GM23338 (cell line): ENCODE measurements at regions not wholly inside any gene's neighbourhood (a gene's known extent, or its start where the extent isn't known, plus 50 kb on each side); places are given as distances from the start of the nearest gene placed in this dataset.

Source experiments
- ATAC-seq: fragments of 200-7000 bp; cut with Tn5 transposase; 3 replicates; pipeline ENCODE4 v1.9.1; 2020
- DNase-seq: peaks from one replicate; pipeline ENCODE4 v3.0.0-alpha.2; 2015; ENCODE audit warnings: low spot score
- H2AFZ ChIP-seq: fragments of 200-600 bp; sonication (generic); 2 replicates; pipeline ENCODE4 v1.8.0; 2016; ENCODE audit warnings: antibody characterized with exemption, mild to moderate bottlenecking, moderate library complexity
- H3F3A ChIP-seq: fragments of 200-600 bp; sonication (generic); replicated peaks from 2 replicates; pipeline ENCODE4 v1.8.0; 2017; ENCODE audit warnings: antibody characterized with exemption, mixed run types, low read depth
- H3K27ac ChIP-seq: fragments of 200-600 bp; sonication (generic); 2 replicates; pipeline ENCODE4 v1.6.1; 2016; ENCODE audit warnings: low read depth
- H3K27me3 ChIP-seq: fragments of 200-600 bp; sonication (generic); 2 replicates; pipeline ENCODE4 v1.8.0; 2016; ENCODE audit warnings: mild to moderate bottlenecking, mixed run types, moderate library complexity; ENCODE audit not compliant: insufficient read depth
- H3K36me3 ChIP-seq: fragments of 200-600 bp; sonication (generic); 2 replicates; pipeline ENCODE4 v1.8.0; 2016; ENCODE audit warnings: mild to moderate bottlenecking; ENCODE audit not compliant: insufficient read depth
- H3K4me1 ChIP-seq: fragments of 200-600 bp; sonication (generic); 2 replicates; pipeline ENCODE4 v1.8.0; 2016; ENCODE audit warnings: mild to moderate bottlenecking, moderate library complexity; ENCODE audit not compliant: insufficient read depth
- H3K4me2 ChIP-seq: fragments of 200-600 bp; sonication (generic); 2 replicates; pipeline ENCODE4 v1.7.1; 2017; ENCODE audit warnings: mixed run types
- H3K4me3 ChIP-seq: fragments of 200-600 bp; sonication (generic); 2 replicates; pipeline ENCODE4 v1.6.1; 2016; ENCODE audit warnings: mixed run types
- H3K79me2 ChIP-seq: fragments of 200-600 bp; sonication (generic); replicated peaks from 2 replicates; pipeline ENCODE4 v1.8.0; 2017; ENCODE audit warnings: mild to moderate bottlenecking; ENCODE audit not compliant: insufficient read depth
- H3K9me2 ChIP-seq: fragments of 200-600 bp; sonication (generic); 2 replicates; pipeline ENCODE4 v1.8.0; 2017; ENCODE audit not compliant: insufficient read depth
- H4K20me1 ChIP-seq: fragments of 200-600 bp; sonication (generic); replicated peaks from 2 replicates; pipeline ENCODE4 v1.8.0; 2017; ENCODE audit warnings: mild to moderate bottlenecking; ENCODE audit not compliant: insufficient read depth
- H3K27ac Mint-ChIP-seq: 2 replicates; pipeline ENCODE4 v1.8.0; 2020; ENCODE audit warnings: inconsistent platforms, mild to moderate bottlenecking, moderate library complexity, mixed read lengths
- H3K27me3 Mint-ChIP-seq: 3 replicates; pipeline ENCODE4 v1.8.0; 2022; ENCODE audit warnings: low read depth, mild to moderate bottlenecking, moderate library complexity, mixed read lengths, inconsistent platforms; ENCODE audit not compliant: insufficient read depth, poor library complexity
- H3K36me3 Mint-ChIP-seq: 3 replicates; pipeline ENCODE4 v1.8.0; 2021; ENCODE audit warnings: low read depth, mild to moderate bottlenecking, inconsistent platforms, moderate library complexity, mixed read lengths
- H3K4me1 Mint-ChIP-seq: 3 replicates; pipeline ENCODE4 v1.8.0; 2020; ENCODE audit warnings: mild to moderate bottlenecking, inconsistent platforms, mixed read lengths
- H3K4me3 Mint-ChIP-seq: 3 replicates; pipeline ENCODE4 v1.8.0; 2021; ENCODE audit warnings: moderate library complexity, mild to moderate bottlenecking, inconsistent platforms, mixed read lengths
- H3K9me3 Mint-ChIP-seq: 3 replicates; pipeline ENCODE4 v1.8.0; 2020; ENCODE audit warnings: moderate library complexity, mild to moderate bottlenecking, inconsistent platforms, mixed read lengths
- CREB1 ChIP-seq: fragments of 250-450 bp; sonication (Bioruptor Pico); IDR thresholded peaks from 2 replicates; pipeline ENCODE4 v1.5.0; 2020; ENCODE audit warnings: low read depth, mild to moderate bottlenecking, moderate library complexity
- JUNB ChIP-seq: IDR thresholded peaks from one replicate; pipeline ENCODE4 v1.6.1; 2016; ENCODE audit warnings: antibody characterized with exemption; ENCODE audit not compliant: unreplicated experiment
- NANOG ChIP-seq: IDR thresholded peaks from 2 replicates; pipeline ENCODE4 v1.6.1; 2016; ENCODE audit warnings: antibody characterized with exemption, borderline replicate concordance
- STAT1 ChIP-seq: IDR thresholded peaks from one replicate; pipeline ENCODE4 v1.6.1; 2016; ENCODE audit warnings: antibody characterized with exemption; ENCODE audit not compliant: unreplicated experiment
- TF ChIP-seq, protein P1 (sequence below): fragments of 250-450 bp; sonication (Bioruptor Pico); IDR thresholded peaks from 2 replicates; pipeline ENCODE4 v1.5.0; 2020; ENCODE audit warnings: mild to moderate bottlenecking, moderate library complexity
- TF ChIP-seq, protein P2 (sequence below), 2 experiments: fragments of 200-600 bp in 1 of 2; sonication (generic) in 1 of 2; conservative IDR thresholded peaks; 2 replicates each; pipeline versions ENCODE4 v1.5.1 to v1.6.1; 2016 to 2017; ENCODE audit warnings: antibody characterized with exemption in 2 of 2, low read depth in 2 of 2, mild to moderate bottlenecking in 2 of 2, moderate library complexity in 1 of 2
- TF ChIP-seq, protein P3 (sequence below): IDR thresholded peaks from 2 replicates; pipeline ENCODE4 v1.6.1; 2016; ENCODE audit warnings: antibody characterized with exemption

DNA sequence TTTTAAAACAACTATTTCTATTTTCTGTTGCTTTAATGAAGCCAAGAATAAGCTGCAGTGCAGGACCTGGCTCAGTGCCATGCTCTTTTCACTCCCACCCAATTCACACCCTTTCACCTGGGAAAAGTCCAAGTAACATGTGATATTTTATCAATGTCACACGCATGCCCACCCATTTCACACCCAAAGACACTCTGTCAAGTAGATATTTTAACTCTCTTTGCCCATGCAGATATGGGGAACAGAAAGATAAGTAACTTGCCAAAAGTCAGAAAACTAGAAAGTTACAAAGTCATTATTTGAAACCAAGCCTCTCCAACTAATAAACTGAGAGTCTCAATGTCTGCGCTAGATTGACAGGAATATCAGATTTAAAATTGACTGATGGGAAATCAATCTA is 706.7 kb upstream of the PHF14 start (continued):
- TF ChIP-seq, protein P1, sequence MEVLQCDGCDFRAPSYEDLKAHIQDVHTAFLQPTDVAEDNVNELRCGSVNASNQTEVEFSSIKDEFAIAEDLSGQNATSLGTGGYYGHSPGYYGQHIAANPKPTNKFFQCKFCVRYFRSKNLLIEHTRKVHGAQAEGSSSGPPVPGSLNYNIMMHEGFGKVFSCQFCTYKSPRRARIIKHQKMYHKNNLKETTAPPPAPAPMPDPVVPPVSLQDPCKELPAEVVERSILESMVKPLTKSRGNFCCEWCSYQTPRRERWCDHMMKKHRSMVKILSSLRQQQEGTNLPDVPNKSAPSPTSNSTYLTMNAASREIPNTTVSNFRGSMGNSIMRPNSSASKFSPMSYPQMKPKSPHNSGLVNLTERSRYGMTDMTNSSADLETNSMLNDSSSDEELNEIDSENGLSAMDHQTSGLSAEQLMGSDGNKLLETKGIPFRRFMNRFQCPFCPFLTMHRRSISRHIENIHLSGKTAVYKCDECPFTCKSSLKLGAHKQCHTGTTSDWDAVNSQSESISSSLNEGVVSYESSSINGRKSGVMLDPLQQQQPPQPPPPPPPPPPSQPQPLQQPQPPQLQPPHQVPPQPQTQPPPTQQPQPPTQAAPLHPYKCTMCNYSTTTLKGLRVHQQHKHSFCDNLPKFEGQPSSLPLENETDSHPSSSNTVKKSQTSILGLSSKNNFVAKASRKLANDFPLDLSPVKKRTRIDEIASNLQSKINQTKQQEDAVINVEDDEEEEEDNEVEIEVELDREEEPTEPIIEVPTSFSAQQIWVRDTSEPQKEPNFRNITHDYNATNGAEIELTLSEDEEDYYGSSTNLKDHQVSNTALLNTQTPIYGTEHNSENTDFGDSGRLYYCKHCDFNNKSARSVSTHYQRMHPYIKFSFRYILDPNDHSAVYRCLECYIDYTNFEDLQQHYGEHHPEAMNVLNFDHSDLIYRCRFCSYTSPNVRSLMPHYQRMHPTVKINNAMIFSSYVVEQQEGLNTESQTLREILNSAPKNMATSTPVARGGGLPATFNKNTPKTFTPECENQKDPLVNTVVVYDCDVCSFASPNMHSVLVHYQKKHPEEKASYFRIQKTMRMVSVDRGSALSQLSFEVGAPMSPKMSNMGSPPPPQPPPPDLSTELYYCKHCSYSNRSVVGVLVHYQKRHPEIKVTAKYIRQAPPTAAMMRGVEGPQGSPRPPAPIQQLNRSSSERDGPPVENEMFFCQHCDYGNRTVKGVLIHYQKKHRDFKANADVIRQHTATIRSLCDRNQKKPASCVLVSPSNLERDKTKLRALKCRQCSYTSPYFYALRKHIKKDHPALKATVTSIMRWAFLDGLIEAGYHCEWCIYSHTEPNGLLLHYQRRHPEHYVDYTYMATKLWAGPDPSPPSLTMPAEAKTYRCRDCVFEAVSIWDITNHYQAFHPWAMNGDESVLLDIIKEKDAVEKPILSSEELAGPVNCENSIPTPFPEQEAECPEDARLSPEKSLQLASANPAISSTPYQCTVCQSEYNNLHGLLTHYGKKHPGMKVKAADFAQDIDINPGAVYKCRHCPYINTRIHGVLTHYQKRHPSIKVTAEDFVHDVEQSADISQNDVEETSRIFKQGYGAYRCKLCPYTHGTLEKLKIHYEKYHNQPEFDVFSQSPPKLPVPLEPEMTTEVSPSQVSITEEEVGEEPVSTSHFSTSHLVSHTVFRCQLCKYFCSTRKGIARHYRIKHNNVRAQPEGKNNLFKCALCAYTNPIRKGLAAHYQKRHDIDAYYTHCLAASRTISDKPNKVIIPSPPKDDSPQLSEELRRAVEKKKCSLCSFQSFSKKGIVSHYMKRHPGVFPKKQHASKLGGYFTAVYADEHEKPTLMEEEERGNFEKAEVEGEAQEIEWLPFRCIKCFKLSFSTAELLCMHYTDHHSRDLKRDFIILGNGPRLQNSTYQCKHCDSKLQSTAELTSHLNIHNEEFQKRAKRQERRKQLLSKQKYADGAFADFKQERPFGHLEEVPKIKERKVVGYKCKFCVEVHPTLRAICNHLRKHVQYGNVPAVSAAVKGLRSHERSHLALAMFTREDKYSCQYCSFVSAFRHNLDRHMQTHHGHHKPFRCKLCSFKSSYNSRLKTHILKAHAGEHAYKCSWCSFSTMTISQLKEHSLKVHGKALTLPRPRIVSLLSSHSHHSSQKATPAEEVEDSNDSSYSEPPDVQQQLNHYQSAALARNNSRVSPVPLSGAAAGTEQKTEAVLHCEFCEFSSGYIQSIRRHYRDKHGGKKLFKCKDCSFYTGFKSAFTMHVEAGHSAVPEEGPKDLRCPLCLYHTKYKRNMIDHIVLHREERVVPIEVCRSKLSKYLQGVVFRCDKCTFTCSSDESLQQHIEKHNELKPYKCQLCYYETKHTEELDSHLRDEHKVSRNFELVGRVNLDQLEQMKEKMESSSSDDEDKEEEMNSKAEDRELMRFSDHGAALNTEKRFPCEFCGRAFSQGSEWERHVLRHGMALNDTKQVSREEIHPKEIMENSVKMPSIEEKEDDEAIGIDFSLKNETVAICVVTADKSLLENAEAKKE (CRISPR knock-in tag) = no peak
- TF ChIP-seq CREB1 (CRISPR knock-in tag) = no peak

DNA sequence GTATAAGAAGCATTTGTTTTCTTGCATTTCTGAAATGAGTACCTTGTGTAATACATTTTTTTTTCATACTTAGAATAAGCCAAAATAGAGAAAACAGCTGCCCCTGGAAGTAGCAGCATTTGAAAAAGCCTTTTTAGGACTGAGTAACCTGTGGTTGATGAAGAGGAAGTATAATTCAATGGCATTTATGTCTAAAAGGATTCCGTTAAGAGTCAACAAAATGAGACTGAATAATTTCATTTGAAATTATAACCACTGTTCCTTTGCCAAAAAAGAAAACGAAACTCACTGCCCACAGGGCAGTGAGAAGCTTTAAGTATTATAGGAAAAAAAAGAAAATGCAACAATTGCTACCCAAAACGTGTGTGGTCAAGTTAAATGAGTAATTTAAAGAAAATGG is 705.6 kb upstream of the PHF14 start:
- no peaks in the 10 kb centered on the region for H3K79me2 ChIP-seq
- Mint-ChIP-seq H3K36me3 (no peaks in the 10 kb centered on the region), H3K4me1 (peaks cover 6% of the 10 kb centered on the region; the same call in 1 of the 3 replicates), H3K9me3 (peaks cover 8% of the 10 kb centered on the region; the same call in 2 of the 3 replicates), H3K27me3 (no peaks in the 10 kb centered on the region), H3K27ac (no peak overlapping the region), H3K4me3 (no peak overlapping the region)
- no peak overlapping the region for H3K27ac ChIP-seq
- no peaks in the 10 kb centered on the region for H3K4me1 ChIP-seq
- no peaks in the 10 kb centered on the region for H3K9me2 ChIP-seq
- no peaks in the 10 kb centered on the region for H3F3A ChIP-seq
- H3K4me2 ChIP-seq = no peak overlapping the region
- H3K4me3 ChIP-seq = no peak overlapping the region
- no peak for DNase-seq
- ATAC-seq = no peak
- no peaks in the 10 kb centered on the region for H3K36me3 ChIP-seq
- H3K27me3 ChIP-seq = no peaks in the 10 kb centered on the region
- no peaks in the 10 kb centered on the region for H4K20me1 ChIP-seq
- H2AFZ ChIP-seq = peak overlapping the region; percentile 70; the same call in 1 of the 2 replicates
- TF ChIP-seq, protein P2, sequence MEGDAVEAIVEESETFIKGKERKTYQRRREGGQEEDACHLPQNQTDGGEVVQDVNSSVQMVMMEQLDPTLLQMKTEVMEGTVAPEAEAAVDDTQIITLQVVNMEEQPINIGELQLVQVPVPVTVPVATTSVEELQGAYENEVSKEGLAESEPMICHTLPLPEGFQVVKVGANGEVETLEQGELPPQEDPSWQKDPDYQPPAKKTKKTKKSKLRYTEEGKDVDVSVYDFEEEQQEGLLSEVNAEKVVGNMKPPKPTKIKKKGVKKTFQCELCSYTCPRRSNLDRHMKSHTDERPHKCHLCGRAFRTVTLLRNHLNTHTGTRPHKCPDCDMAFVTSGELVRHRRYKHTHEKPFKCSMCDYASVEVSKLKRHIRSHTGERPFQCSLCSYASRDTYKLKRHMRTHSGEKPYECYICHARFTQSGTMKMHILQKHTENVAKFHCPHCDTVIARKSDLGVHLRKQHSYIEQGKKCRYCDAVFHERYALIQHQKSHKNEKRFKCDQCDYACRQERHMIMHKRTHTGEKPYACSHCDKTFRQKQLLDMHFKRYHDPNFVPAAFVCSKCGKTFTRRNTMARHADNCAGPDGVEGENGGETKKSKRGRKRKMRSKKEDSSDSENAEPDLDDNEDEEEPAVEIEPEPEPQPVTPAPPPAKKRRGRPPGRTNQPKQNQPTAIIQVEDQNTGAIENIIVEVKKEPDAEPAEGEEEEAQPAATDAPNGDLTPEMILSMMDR (conservative IDR thresholded peaks at IDR 0.05; ENCODE audit: low read depth in 2 of 2) = no peak
- TF ChIP-seq JUNB (no peak), NANOG (no peak), STAT1 (no peak), CREB1 (CRISPR knock-in tag) (no peak)
- TF ChIP-seq, protein P3, sequence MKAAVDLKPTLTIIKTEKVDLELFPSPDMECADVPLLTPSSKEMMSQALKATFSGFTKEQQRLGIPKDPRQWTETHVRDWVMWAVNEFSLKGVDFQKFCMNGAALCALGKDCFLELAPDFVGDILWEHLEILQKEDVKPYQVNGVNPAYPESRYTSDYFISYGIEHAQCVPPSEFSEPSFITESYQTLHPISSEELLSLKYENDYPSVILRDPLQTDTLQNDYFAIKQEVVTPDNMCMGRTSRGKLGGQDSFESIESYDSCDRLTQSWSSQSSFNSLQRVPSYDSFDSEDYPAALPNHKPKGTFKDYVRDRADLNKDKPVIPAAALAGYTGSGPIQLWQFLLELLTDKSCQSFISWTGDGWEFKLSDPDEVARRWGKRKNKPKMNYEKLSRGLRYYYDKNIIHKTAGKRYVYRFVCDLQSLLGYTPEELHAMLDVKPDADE = no peak
- TF ChIP-seq, protein P1 (CRISPR knock-in tag) = no peak
